Transverse colon (tissue), 4 donors: ENCODE measurements at regions not wholly inside any gene's neighbourhood (a gene's known extent, or its start where the extent isn't known, plus 50 kb on each side); places are given as distances from the start of the nearest gene placed in this dataset.

Experiments used
- DNase-seq: peaks from one replicate; pipeline ENCODE4 v3.0.0-alpha.2; 2019
- H3K27ac ChIP-seq, 4 donors: fragments of 200-600 bp; sonication (generic); 2 replicates each; pipeline ENCODE4 v1.5.1; 2016 to 2018; ENCODE audit warnings: inconsistent platforms in 4 of 4
- H3K27me3 ChIP-seq: fragments of 200-600 bp; sonication (generic); 2 replicates; pipeline ENCODE4 v1.5.1; 2017; ENCODE audit warnings: inconsistent platforms
- H3K36me3 ChIP-seq, 4 donors: fragments of 200-600 bp; sonication (generic); 2 replicates each; pipeline ENCODE4 v1.5.1; 2017 to 2019; ENCODE audit warnings: inconsistent platforms in 4 of 4
- H3K4me1 ChIP-seq, 4 donors: fragments of 200-600 bp; sonication (generic); 2 replicates each; pipeline ENCODE4 v1.5.1; 2017 to 2020; ENCODE audit warnings: inconsistent platforms in 4 of 4
- H3K4me3 ChIP-seq, 4 donors: fragments of 200-600 bp; sonication (generic); 1 replicate in 1 of 4; 2 replicates in 3 of 4; pipeline versions ENCODE4 v1.5.1 to v1.6.1; 2017 to 2019; ENCODE audit warnings: inconsistent platforms in 4 of 4
- H3K9me3 ChIP-seq, 2 donors: fragments of 200-600 bp; sonication (generic); 2 replicates each; pipeline ENCODE4 v1.5.1; 2017 to 2019; ENCODE audit warnings: inconsistent platforms in 2 of 2
- EP300 ChIP-seq: sonication (generic); formaldehyde crosslinking; IDR thresholded peaks from one replicate; pipeline ENCODE4 v1.6.1; 2017; ENCODE audit warnings: antibody characterized with exemption, low read depth
- POLR2A ChIP-seq: fragments of 450-650 bp; IDR thresholded peaks from one replicate; pipeline ENCODE4 v1.6.1; 2016; ENCODE audit warnings: antibody characterized with exemption, mild to moderate bottlenecking, moderate library complexity
- POLR2AphosphoS5 ChIP-seq, 3 donors: sonication (generic); formaldehyde crosslinking; IDR thresholded peaks; one replicate each; pipeline ENCODE4 v1.6.1; 2016; ENCODE audit warnings: antibody characterized with exemption in 3 of 3
- WGBS, 2 donors: methylation state at CpG; one replicate each; pipeline ENCODE4 v1.1.5; 2018; ENCODE audit warnings: low coverage in 1 of 2; 5-methylcytosine and 5-hydroxymethylcytosine counted together
- in situ Hi-C, 4 donors: fragments of 200-750 bp; cut with MboI; loops; one replicate each; pipeline versions ENCODE4 v1.15.0 to v1.15.1; 2017; ENCODE audit warnings: low sequenced_read_pairs in 3 of 4, low pct_ligation_motif_present in 1 of 4, low pct_unique_long_range_greater_than_20kb in 1 of 4
- intact Hi-C: fragments of 100-400 bp; cut with DNase I; formaldehyde crosslinking; loops from one replicate; pipeline ENCODE4 v1.15.1; 2023; ENCODE audit warnings: low total_unique reads
- TF ChIP-seq, protein P1 (sequence below), 5 experiments: fragments of 200-600 bp in 3 of 5; fragments of 450-650 bp in 2 of 5; sonication (generic) in 3 of 5; IDR thresholded peaks; 1 replicate in 2 of 5; 2 replicates in 3 of 5; pipeline ENCODE4 v1.5.1; 2016 to 2017; ENCODE audit warnings: antibody characterized with exemption in 5 of 5, inconsistent platforms in 3 of 5, mild to moderate bottlenecking in 2 of 5, moderate library complexity in 1 of 5

DNA sequence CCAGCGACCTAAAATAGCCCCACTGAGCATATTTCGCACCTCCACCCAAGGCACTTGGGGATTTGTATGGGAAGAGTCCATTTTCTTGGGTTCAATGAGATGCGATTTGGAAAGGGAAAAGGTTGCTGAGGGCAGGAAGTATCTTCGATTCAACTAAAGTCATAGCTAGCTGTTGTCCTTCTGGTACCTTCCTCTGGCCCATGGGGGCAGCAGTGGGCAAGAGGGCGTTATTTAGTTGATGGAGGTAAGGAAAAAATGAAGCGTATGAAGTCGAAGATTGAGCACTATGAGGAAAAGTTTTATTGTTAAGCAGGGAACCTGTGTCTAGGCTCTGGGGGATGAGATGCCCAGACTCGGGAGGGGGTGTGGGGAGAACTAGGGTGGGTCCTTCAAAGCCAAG lies 135.4 kb downstream of the EVX1 start:
- no peaks in the 10 kb centered on the region for H3K9me3 ChIP-seq
- 80 to 88% methylated on average over 1 to 8 of the region's 8 CpGs for WGBS, 2 donors
- H3K36me3 ChIP-seq, result no peaks in the 10 kb centered on the region
- TF ChIP-seq POLR2A (no peak), EP300 (no peak), POLR2AphosphoS5 (IDR thresholded peaks at IDR 0.05) (no peak)
- TF ChIP-seq, protein P1, sequence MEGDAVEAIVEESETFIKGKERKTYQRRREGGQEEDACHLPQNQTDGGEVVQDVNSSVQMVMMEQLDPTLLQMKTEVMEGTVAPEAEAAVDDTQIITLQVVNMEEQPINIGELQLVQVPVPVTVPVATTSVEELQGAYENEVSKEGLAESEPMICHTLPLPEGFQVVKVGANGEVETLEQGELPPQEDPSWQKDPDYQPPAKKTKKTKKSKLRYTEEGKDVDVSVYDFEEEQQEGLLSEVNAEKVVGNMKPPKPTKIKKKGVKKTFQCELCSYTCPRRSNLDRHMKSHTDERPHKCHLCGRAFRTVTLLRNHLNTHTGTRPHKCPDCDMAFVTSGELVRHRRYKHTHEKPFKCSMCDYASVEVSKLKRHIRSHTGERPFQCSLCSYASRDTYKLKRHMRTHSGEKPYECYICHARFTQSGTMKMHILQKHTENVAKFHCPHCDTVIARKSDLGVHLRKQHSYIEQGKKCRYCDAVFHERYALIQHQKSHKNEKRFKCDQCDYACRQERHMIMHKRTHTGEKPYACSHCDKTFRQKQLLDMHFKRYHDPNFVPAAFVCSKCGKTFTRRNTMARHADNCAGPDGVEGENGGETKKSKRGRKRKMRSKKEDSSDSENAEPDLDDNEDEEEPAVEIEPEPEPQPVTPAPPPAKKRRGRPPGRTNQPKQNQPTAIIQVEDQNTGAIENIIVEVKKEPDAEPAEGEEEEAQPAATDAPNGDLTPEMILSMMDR (IDR thresholded peaks at IDR 0.05), result no peak
- no peak overlapping the region for H3K4me3 ChIP-seq
- in situ Hi-C loops (no loop called here), intact Hi-C loops (no loop called here)
- H3K27me3 ChIP-seq, result no peaks in the 10 kb centered on the region
- H3K4me1 ChIP-seq, result no peaks in the 10 kb centered on the region
- DNase-seq, result no peak
- no peak overlapping the region for H3K27ac ChIP-seq

DNA sequence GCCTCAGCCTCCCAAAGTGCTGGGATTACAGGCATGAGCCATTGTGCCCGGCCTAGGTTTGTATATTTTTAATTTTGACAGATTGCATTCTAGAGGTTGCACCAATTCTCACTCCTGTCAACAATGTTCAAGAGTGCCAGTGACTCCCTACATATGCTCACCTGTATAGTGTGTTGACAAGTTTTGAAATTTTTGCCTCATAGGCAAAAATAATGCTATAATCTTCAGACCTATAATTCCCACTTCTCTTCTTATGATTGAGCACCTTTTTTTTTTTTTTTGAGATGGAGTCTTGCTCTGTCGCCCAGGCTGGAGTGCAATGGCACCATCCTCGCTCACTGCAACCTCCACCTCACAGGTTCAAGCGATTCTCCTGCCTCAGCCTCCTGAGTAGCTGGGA lies 139.7 kb downstream of the EVX1 start:
- WGBS, 2 donors, result 85 to 100% methylated on average over 1 to 4 of the region's 4 CpGs
- H3K27me3 ChIP-seq, result no peaks in the 10 kb centered on the region
- no peak overlapping the region for H3K27ac ChIP-seq
- H3K4me3 ChIP-seq, result no peak overlapping the region
- in situ Hi-C loops (no loop called here), intact Hi-C loops (loop anchor here (10.0 kb wide), 1 partner anchor 62 kb away; no protein-coding TSS in a partner anchor)
- no peaks in the 10 kb centered on the region for H3K4me1 ChIP-seq
- H3K36me3 ChIP-seq, result no peaks in the 10 kb centered on the region
- H3K9me3 ChIP-seq, result no peaks in the 10 kb centered on the region
- no peak for DNase-seq
- TF ChIP-seq EP300, result no peak
- no peak for TF ChIP-seq POLR2AphosphoS5 (IDR thresholded peaks at IDR 0.05)
- TF ChIP-seq, protein P1 (IDR thresholded peaks at IDR 0.05), result no peak
- TF ChIP-seq POLR2A, result no peak

DNA sequence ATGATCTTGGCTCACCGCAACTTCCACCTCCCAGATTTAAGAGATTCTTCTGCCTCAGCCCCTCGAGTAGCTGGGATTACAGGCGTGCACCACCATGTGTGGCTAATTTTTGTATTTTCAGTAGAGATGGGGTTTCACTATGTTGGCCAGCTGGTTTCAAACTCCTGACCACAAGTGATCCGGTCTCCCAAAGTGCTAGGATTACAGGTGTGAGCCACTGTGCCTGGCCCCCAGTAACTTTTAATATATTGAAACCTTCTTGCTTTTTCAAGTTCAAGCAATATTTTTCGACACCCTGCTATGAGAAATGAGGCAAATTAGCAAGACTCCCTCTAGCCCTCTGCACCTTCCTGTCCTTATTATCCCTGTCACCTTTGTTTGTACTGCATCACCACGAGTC lies 144.0 kb downstream of the EVX1 start:
- intact Hi-C loops (loop anchor here (10.0 kb wide), 1 partner anchor 58 kb away; no protein-coding TSS in a partner anchor), in situ Hi-C loops (no loop called here)
- Histone ChIP-seq H3K9me3 (no peaks in the 10 kb centered on the region), H3K4me3 (no peak overlapping the region), H3K4me1 (peaks cover 0 to 7% (median 3%) of the 10 kb centered on the region in 4 donors), H3K27ac (no peak overlapping the region), H3K27me3 (no peaks in the 10 kb centered on the region), H3K36me3 (no peaks in the 10 kb centered on the region)
- 76 to 79% methylated on average over 4 to 6 of the region's 6 CpGs for WGBS, 2 donors
- TF ChIP-seq, protein P1 (IDR thresholded peaks at IDR 0.05), result no peak
- TF ChIP-seq POLR2AphosphoS5 (IDR thresholded peaks at IDR 0.05), result no peak
- TF ChIP-seq POLR2A, result no peak
- TF ChIP-seq EP300, result no peak
- no peak for DNase-seq

DNA sequence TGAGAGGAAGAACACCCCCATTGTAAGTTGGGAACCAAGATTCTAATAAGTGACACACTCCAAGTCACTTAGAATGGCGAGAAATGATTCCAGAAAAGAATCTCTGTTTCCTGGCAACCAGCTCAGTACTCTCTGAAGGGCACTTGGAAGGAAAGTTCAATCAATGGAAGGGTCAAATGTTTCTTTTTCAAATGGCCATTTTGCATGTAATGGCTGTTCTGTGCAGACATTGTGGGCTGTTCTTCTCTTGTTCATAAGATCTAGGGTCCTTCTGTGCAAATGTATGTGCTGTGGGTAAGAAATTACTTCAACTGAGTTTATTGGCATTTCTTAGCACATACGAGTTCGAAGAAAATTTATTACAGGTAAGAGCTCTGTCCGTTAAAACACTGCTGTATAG lies 145.3 kb downstream of the EVX1 start:
- in situ Hi-C loops, result no loop called here
- peaks cover 0 to 7% (median 3%) of the 10 kb centered on the region in 4 donors for H3K4me1 ChIP-seq
- no peak overlapping the region for H3K27ac ChIP-seq
- no peak overlapping the region for H3K4me3 ChIP-seq
- no peak for TF ChIP-seq POLR2AphosphoS5 (IDR thresholded peaks at IDR 0.05)
- no peak for TF ChIP-seq EP300
- TF ChIP-seq, protein P1 (IDR thresholded peaks at IDR 0.05), result no peak
- WGBS, 2 donors, result 92 to 93% methylated on average over 3 to 4 of the region's 4 CpGs
- no peak for DNase-seq
- no peaks in the 10 kb centered on the region for H3K27me3 ChIP-seq
- H3K9me3 ChIP-seq, result no peaks in the 10 kb centered on the region
- H3K36me3 ChIP-seq, result no peaks in the 10 kb centered on the region
- intact Hi-C loops, result loop anchor here (10.0 kb wide), 1 partner anchor 57 kb away; no protein-coding TSS in a partner anchor
